PC-9 (cell line): ENCODE measurements at regions not wholly inside any gene's neighbourhood (a gene's known extent, or its start where the extent isn't known, plus 50 kb on each side); places are given as distances from the start of the nearest gene placed in this dataset.

ENCODE experiments used
- BruUV-seq: library from RNA; stranded (reverse); fragments of 400-500 nt; replicated peaks from 2 replicates; lab custom pipeline; 2021; lab: Mats Ljungman, UMichigan
- CTCF ChIA-PET: fragments of 300-600 bp; sonication (Branson Sonifier 250); formaldehyde crosslinking; loops from one replicate; lab custom pipeline; 2022; ENCODE audit warnings: antibody characterized with exemption; lab: Charles Lee
- POLR2A ChIA-PET: fragments of 300-600 bp; sonication (Branson Sonifier 250); formaldehyde crosslinking; loops from one replicate; lab custom pipeline; 2022; ENCODE audit warnings: antibody characterized with exemption; ENCODE audit not compliant: unreplicated experiment; lab: Charles Lee
- DNase-seq, 2 experiments: peaks; one replicate each; pipeline versions ENCODE4 v3.0.0 to v3.0.0-alpha.2; 2015 to 2022; ENCODE audit warnings: mixed read lengths in 1 of 2
- H2AFZ ChIP-seq: fragments of 200-600 bp; sonication (generic); 2 replicates; pipeline ENCODE4 v1.8.1; 2017; ENCODE audit warnings: antibody characterized with exemption
- H3F3A ChIP-seq: fragments of 200-600 bp; sonication (generic); 2 replicates; pipeline ENCODE4 v1.8.1; 2017; ENCODE audit warnings: antibody characterized with exemption, mild to moderate bottlenecking, low read depth; ENCODE audit not compliant: insufficient read depth
- H3K27ac ChIP-seq: fragments of 200-600 bp; sonication (generic); 2 replicates; pipeline ENCODE4 v1.6.1; 2016; ENCODE audit warnings: mixed run types
- H3K27me3 ChIP-seq: fragments of 200-600 bp; sonication (generic); 2 replicates; pipeline ENCODE4 v1.6.1; 2016; ENCODE audit warnings: low read depth, mixed run types; ENCODE audit not compliant: insufficient read depth
- H3K36me3 ChIP-seq: fragments of 200-600 bp; sonication (generic); 2 replicates; pipeline ENCODE4 v1.6.1; 2016; ENCODE audit warnings: low read depth, mixed run types
- H3K4me1 ChIP-seq: fragments of 200-600 bp; sonication (generic); replicated peaks from 2 replicates; pipeline ENCODE4 v1.6.1; 2016; ENCODE audit warnings: mixed run types; ENCODE audit not compliant: insufficient read depth
- H3K4me2 ChIP-seq: fragments of 200-600 bp; sonication (generic); 2 replicates; pipeline ENCODE4 v1.6.1; 2017; ENCODE audit warnings: mixed run types
- H3K4me3 ChIP-seq: fragments of 200-600 bp; sonication (generic); 2 replicates; pipeline ENCODE4 v1.6.1; 2016; ENCODE audit warnings: mixed run types
- H3K79me2 ChIP-seq: fragments of 200-600 bp; sonication (generic); 2 replicates; pipeline ENCODE4 v1.6.1; 2017; ENCODE audit warnings: low read depth, mixed run types
- H3K9me2 ChIP-seq: fragments of 200-600 bp; sonication (generic); 2 replicates; pipeline ENCODE4 v1.8.1; 2017; ENCODE audit warnings: mild to moderate bottlenecking; ENCODE audit not compliant: insufficient read depth
- H3K9me3 ChIP-seq: fragments of 200-600 bp; sonication (generic); 2 replicates; pipeline ENCODE4 v1.8.1; 2016; ENCODE audit warnings: low read depth; ENCODE audit not compliant: insufficient read depth
- H4K20me1 ChIP-seq: fragments of 200-600 bp; sonication (generic); 2 replicates; pipeline ENCODE4 v1.8.1; 2017; ENCODE audit not compliant: insufficient read depth
- EZH2 ChIP-seq: fragments of 200-600 bp; sonication (generic); IDR thresholded peaks from 2 replicates; pipeline ENCODE4 v1.8.0; 2017; ENCODE audit warnings: antibody characterized with exemption, low read depth
- intact Hi-C: fragments of 100-400 bp; cut with micrococcal nuclease; formaldehyde crosslinking; loops from one replicate; pipeline ENCODE4 v1.10.0; 2022; ENCODE audit not compliant: unreplicated experiment
- TF ChIP-seq, protein P1 (sequence below): fragments of 200-600 bp; sonication (generic); conservative IDR thresholded peaks from 2 replicates; pipeline ENCODE4 v1.6.1; 2017; ENCODE audit warnings: mixed run types, antibody characterized with exemption, mild to moderate bottlenecking, moderate library complexity

DNA sequence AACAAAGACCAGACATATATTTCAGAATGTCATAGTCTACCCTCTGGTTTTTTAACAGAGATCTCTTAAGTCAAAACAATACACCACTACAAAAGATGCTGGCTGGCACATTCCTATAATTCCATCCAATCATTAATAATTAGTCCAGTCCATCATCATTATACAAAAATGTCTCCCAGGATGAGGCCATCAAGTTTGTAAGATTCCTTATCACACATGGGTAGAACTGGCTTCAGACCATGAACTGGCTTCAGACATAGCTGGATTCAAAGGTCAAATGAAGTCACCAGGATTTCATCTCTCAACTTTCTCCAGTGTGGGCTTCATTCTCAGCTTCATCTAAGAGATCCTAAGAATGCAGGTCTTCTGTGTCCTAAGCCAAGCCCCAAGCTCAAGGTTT lies 147.1 kb downstream of the ENC1 start:
- intact Hi-C loops, result no loop called here
- no peak overlapping the region for H3K4me2 ChIP-seq
- ChIA-PET CTCF (no interaction called here), POLR2A (no interaction called here)
- no peaks in the 10 kb centered on the region for H3F3A ChIP-seq
- no peaks in the 10 kb centered on the region for H4K20me1 ChIP-seq
- DNase-seq, result no peak
- H2AFZ ChIP-seq, result no peak overlapping the region
- no peaks in the 10 kb centered on the region for H3K36me3 ChIP-seq
- no peaks in the 10 kb centered on the region for H3K9me2 ChIP-seq
- no peaks in the 10 kb centered on the region for H3K27me3 ChIP-seq
- no peak overlapping the region for H3K4me3 ChIP-seq
- no TSS peak for BruUV-seq
- H3K27ac ChIP-seq, result no peak overlapping the region
- TF ChIP-seq EZH2, result no peak
- TF ChIP-seq, protein P1, sequence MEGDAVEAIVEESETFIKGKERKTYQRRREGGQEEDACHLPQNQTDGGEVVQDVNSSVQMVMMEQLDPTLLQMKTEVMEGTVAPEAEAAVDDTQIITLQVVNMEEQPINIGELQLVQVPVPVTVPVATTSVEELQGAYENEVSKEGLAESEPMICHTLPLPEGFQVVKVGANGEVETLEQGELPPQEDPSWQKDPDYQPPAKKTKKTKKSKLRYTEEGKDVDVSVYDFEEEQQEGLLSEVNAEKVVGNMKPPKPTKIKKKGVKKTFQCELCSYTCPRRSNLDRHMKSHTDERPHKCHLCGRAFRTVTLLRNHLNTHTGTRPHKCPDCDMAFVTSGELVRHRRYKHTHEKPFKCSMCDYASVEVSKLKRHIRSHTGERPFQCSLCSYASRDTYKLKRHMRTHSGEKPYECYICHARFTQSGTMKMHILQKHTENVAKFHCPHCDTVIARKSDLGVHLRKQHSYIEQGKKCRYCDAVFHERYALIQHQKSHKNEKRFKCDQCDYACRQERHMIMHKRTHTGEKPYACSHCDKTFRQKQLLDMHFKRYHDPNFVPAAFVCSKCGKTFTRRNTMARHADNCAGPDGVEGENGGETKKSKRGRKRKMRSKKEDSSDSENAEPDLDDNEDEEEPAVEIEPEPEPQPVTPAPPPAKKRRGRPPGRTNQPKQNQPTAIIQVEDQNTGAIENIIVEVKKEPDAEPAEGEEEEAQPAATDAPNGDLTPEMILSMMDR, result no peak
- H3K9me3 ChIP-seq, result no peaks in the 10 kb centered on the region
- no peaks in the 10 kb centered on the region for H3K4me1 ChIP-seq
- no peaks in the 10 kb centered on the region for H3K79me2 ChIP-seq

DNA sequence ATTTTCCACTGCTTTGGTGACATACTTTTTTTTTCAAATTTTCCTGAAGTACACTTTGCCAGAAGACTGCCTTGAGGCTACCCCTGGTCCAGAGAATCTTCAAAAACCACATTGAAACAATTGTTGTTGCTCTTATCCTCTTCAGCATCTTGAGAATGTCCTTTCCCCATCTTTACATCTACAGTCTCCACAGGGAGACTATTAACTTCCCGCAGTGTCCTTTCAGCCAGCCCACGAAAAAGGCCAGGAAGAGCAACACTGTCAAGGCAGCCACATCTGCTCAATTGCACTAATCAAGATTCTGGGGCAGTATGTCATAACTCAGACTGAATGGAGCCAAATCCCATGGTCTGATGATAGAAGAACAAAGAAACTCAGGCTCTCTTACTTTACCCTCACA lies 148.3 kb downstream of the ENC1 start:
- no peaks in the 10 kb centered on the region for H3F3A ChIP-seq
- H3K4me2 ChIP-seq, result no peak overlapping the region
- H3K27ac ChIP-seq, result no peak overlapping the region
- H3K79me2 ChIP-seq, result no peaks in the 10 kb centered on the region
- ChIA-PET CTCF (no interaction called here), POLR2A (no interaction called here)
- H3K9me2 ChIP-seq, result no peaks in the 10 kb centered on the region
- BruUV-seq, result no TSS peak
- no peaks in the 10 kb centered on the region for H3K36me3 ChIP-seq
- H3K27me3 ChIP-seq, result no peaks in the 10 kb centered on the region
- H4K20me1 ChIP-seq, result no peaks in the 10 kb centered on the region
- no peaks in the 10 kb centered on the region for H3K4me1 ChIP-seq
- H3K4me3 ChIP-seq, result no peak overlapping the region
- no peaks in the 10 kb centered on the region for H3K9me3 ChIP-seq
- intact Hi-C loops, result no loop called here
- no peak overlapping the region for H2AFZ ChIP-seq
- no peak for DNase-seq
- no peak for TF ChIP-seq EZH2
- TF ChIP-seq, protein P1, result no peak

DNA sequence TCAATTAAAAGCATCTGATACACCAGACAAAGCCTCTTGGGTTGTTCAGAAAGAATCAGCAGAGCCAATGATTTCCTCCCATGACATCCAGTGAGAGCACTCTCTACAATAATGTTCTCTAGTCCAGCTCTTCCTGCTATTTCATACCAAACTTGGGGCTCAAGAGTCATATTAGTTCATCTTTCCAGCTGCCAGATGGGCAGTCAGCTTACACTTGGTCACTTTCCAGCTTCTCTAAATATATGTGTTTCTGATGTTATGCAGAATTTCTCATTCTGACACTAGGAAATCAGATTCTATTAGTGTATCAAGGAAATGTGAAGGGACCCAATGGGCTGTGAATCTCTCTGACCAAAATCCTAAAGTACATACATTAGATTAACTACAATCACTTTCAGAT lies 148.9 kb downstream of the ENC1 start:
- H3K27ac ChIP-seq, result no peak overlapping the region
- intact Hi-C loops, result no loop called here
- BruUV-seq, result no TSS peak
- H3K4me1 ChIP-seq, result no peaks in the 10 kb centered on the region
- no peak overlapping the region for H3K4me3 ChIP-seq
- no peaks in the 10 kb centered on the region for H3K9me3 ChIP-seq
- CTCF ChIA-PET, result no interaction called here
- H3K79me2 ChIP-seq, result no peaks in the 10 kb centered on the region
- no peaks in the 10 kb centered on the region for H3K36me3 ChIP-seq
- H3F3A ChIP-seq, result no peaks in the 10 kb centered on the region
- no peak for DNase-seq
- H2AFZ ChIP-seq, result no peak overlapping the region
- no peak overlapping the region for H3K4me2 ChIP-seq
- H3K9me2 ChIP-seq, result no peaks in the 10 kb centered on the region
- no peak for TF ChIP-seq EZH2
- TF ChIP-seq, protein P1, result no peak
- no peaks in the 10 kb centered on the region for H4K20me1 ChIP-seq
- no peaks in the 10 kb centered on the region for H3K27me3 ChIP-seq
- POLR2A ChIA-PET, result interaction anchor here (0.6 kb wide), 1 partner anchor 22 kb away, joined by 3 read pairs; no protein-coding TSS in a partner anchor
